Suprapubic skin (tissue), 3 donors: ENCODE measurements at regions not wholly inside any gene's neighbourhood (a gene's known extent, or its start where the extent isn't known, plus 50 kb on each side); places are given as distances from the start of the nearest gene placed in this dataset.

Experiments used
- CTCF ChIP-seq, 2 donors: fragments of 200-600 bp in 1 of 2; fragments of 450-650 bp in 1 of 2; sonication (generic) in 1 of 2; IDR thresholded peaks; one replicate each; pipeline ENCODE4 v1.5.1; 2016 to 2019; ENCODE audit warnings: antibody characterized with exemption in 2 of 2, mild to moderate bottlenecking in 1 of 2, moderate library complexity in 1 of 2
- EP300 ChIP-seq: sonication (generic); formaldehyde crosslinking; IDR thresholded peaks from one replicate; pipeline ENCODE4 v1.6.1; 2017; ENCODE audit warnings: antibody characterized with exemption

DNA sequence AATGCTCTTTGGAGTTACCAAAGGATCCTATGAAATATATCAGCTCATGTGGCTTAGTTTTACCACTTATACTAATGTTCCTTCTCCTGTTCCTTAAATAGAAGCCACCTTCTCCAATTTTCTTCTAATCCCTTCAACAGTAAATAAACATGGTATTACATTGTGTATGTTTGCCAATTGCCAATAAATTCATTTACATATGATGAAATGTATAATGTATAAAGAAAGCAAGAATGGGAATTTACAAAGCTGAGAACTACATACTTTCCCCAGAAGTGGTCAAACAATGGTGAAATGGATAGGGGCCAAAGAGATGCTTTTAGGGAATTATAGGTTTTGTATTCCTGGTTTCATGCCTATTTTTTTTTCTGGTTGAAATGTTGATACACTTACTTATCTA is 894.2 kb upstream of the CRIM1 start:
- TF ChIP-seq EP300 (no peak), CTCF (IDR thresholded peaks at IDR 0.05) (no peak)
